Left colon (tissue), 2 donors: ENCODE measurements at regions not wholly inside any gene's neighbourhood (a gene's known extent, or its start where the extent isn't known, plus 50 kb on each side); places are given as distances from the start of the nearest gene placed in this dataset.
"Not testable (repeated sequence)": the region's sequence is repeated elsewhere in the genome, so short reads cannot be mapped to it uniquely, and the experiment has no call there.

Source experiments
- ATAC-seq: fragments of 200-7000 bp; cut with Tn5 transposase; one replicate; pipeline ENCODE4 v1.9.1; 2020; ENCODE audit warnings: mild to moderate bottlenecking, moderate library complexity
- DNase-seq, 2 donors: peaks; one replicate each; pipeline ENCODE4 v3.0.0-alpha.2; 2020
- intact Hi-C, 2 donors: fragments of 100-400 bp; cut with DNase I in 1 of 2; cut with micrococcal nuclease in 1 of 2; formaldehyde crosslinking; loops; one replicate each; pipeline versions ENCODE4 v1.11.2 to v1.14.0; 2022; cut with DNase I, micrococcal nuclease
- donor health status: DM: no; HTN: no; CAD: no.
- donor health status: DM: yes; HTN: yes; CAD: no.

- DNase-seq: no peak
- intact Hi-C loops: loop anchor here in 1 of 2 donors (10.0 kb wide), 1 partner anchor 121 kb away; no protein-coding TSS in a partner anchor
- no peak for ATAC-seq
Observed at GRCh38 chr5:36385495-36385894, 83.8 kb upstream of the RANBP3L start.

- DNase-seq: no peak
- intact Hi-C loops: loop anchor here in 1 of 2 donors (10.0 kb wide), 1 partner anchor 123 kb away; no protein-coding TSS in a partner anchor
- ATAC-seq: no peak
Observed at GRCh38 chr5:36388288-36388687, 86.6 kb upstream of the RANBP3L start.

GRCh38 chr5:36389245-36389644, 87.5 kb upstream of the RANBP3L start:
- intact Hi-C loops: loop anchor here in 1 of 2 donors (10.0 kb wide), 1 partner anchor 124 kb away; no protein-coding TSS in a partner anchor
- ATAC-seq (no peak), DNase-seq (peak in 1 of 2 donors; percentile 6)

- ATAC-seq (no peak), DNase-seq (no peak)
- intact Hi-C loops: no loop called here
Observed at GRCh38 chr5:36390640-36391039, 88.9 kb upstream of the RANBP3L start.

- intact Hi-C loops: no loop called here
- ATAC-seq: no peak
- DNase-seq: no peak
Observed at GRCh38 chr5:36392186-36392585, 90.5 kb upstream of the RANBP3L start.

- ATAC-seq (no peak), DNase-seq (no peak)
- intact Hi-C loops: no loop called here
Observed at GRCh38 chr5:36392818-36393217, 91.1 kb upstream of the RANBP3L start.

GRCh38 chr5:36393656-36394428, 92.1 kb upstream of the RANBP3L start:
- ATAC-seq: no peak
- intact Hi-C loops: no loop called here
- no peak for DNase-seq

GRCh38 chr5:36395260-36395659, 93.6 kb upstream of the RANBP3L start:
- ATAC-seq (no peak), DNase-seq (no peak)
- intact Hi-C loops: no loop called here

GRCh38 chr5:36395947-36396346, 94.2 kb upstream of the RANBP3L start:
- ATAC-seq, intact Hi-C loops, DNase-seq: not testable (repeated sequence)

- intact Hi-C loops: no loop called here
- no peak for DNase-seq
- ATAC-seq: no peak
Observed at GRCh38 chr5:36396640-36397039, 94.9 kb upstream of the RANBP3L start.

- ATAC-seq (no peak), DNase-seq (no peak)
- intact Hi-C loops: no loop called here
Observed at GRCh38 chr5:36397901-36398536, 96.3 kb upstream of the RANBP3L start.

GRCh38 chr5:36402512-36402906, 100.8 kb upstream of the RANBP3L start:
- intact Hi-C loops: no loop called here
- DNase-seq (no peak), ATAC-seq (no peak)

- intact Hi-C loops: no loop called here
- DNase-seq (peak in 1 of 2 donors; percentile 6), ATAC-seq (no peak)
Observed at GRCh38 chr5:36403632-36404311, 102.1 kb upstream of the RANBP3L start.

GRCh38 chr5:36406023-36406422, 104.3 kb upstream of the RANBP3L start:
- DNase-seq (no peak), ATAC-seq (no peak)
- intact Hi-C loops: no loop called here

GRCh38 chr5:36407396-36407795, 105.7 kb upstream of the RANBP3L start:
- ATAC-seq: no peak
- intact Hi-C loops: no loop called here
- no peak for DNase-seq

- not testable (repeated sequence) for ATAC-seq, DNase-seq
- intact Hi-C loops: loop anchor here in 1 of 2 donors (5.0 kb wide), 1 partner anchor 288 kb away; no protein-coding TSS in a partner anchor
Observed at GRCh38 chr5:36409711-36410110, 108.0 kb upstream of the RANBP3L start.

GRCh38 chr5:36410672-36411071, 109.0 kb upstream of the RANBP3L start:
- intact Hi-C loops: loop anchor here in 1 of 2 donors (5.0 kb wide), 1 partner anchor 287 kb away; no protein-coding TSS in a partner anchor
- not testable (repeated sequence) for DNase-seq

GRCh38 chr5:36414869-36415282, 113.2 kb upstream of the RANBP3L start:
- intact Hi-C loops: loop anchor here in 1 of 2 donors (2.0 to 5.0 kb wide), 2 partner anchors 92 to 282 kb away; no protein-coding TSS in a partner anchor
- DNase-seq (no peak), ATAC-seq (peak; percentile 77)

More at GRCh38 chr5:36410672-36411071, 109.0 kb upstream of the RANBP3L start:
- not testable (repeated sequence) for ATAC-seq

- intact Hi-C loops: no loop called here
- DNase-seq: no peak
Observed at GRCh38 chr5:36416605-36417004, 114.9 kb upstream of the RANBP3L start.

More at GRCh38 chr5:36416605-36417004, 114.9 kb upstream of the RANBP3L start:
- no peak for ATAC-seq
